Left lobe of liver (tissue), 2 donors: ENCODE measurements at regions not wholly inside any gene's neighbourhood (a gene's known extent, or its start where the extent isn't known, plus 50 kb on each side); places are given as distances from the start of the nearest gene placed in this dataset.
"Not testable (repeated sequence)": the region's sequence is repeated elsewhere in the genome, so short reads cannot be mapped to it uniquely, and the experiment has no call there.

ENCODE experiments used
- ATAC-seq: fragments of 200-7000 bp; cut with Tn5 transposase; one replicate; pipeline ENCODE4 v1.9.1; 2020; ENCODE audit warnings: mild to moderate bottlenecking, moderate library complexity
- DNase-seq: peaks from one replicate; pipeline ENCODE4 v3.0.0-alpha.2; 2020; ENCODE audit warnings: low spot score
- donor health status: DM: no; HTN: no; CAD: no; lungs with moderate emphysema.
- donor health status: DM: no; HTN: yes; CAD: no.

GRCh38 chr4:101670897-101671296, 119.6 kb upstream of the BANK1 start:
- ATAC-seq (no peak), DNase-seq (no peak)

GRCh38 chr4:101670370-101670769, 120.2 kb upstream of the BANK1 start:
- DNase-seq (no peak), ATAC-seq (no peak)

GRCh38 chr4:101669832-101670188, 120.7 kb upstream of the BANK1 start:
- no peak for ATAC-seq
- DNase-seq: no peak

- no peak for ATAC-seq
- no peak for DNase-seq
Observed at GRCh38 chr4:101669138-101669831, 121.2 kb upstream of the BANK1 start.

GRCh38 chr4:101667348-101667747, 123.2 kb upstream of the BANK1 start:
- ATAC-seq: no peak
- DNase-seq: no peak

GRCh38 chr4:101660607-101661006, 129.9 kb upstream of the BANK1 start:
- no peak for DNase-seq
- ATAC-seq: no peak

GRCh38 chr4:101655857-101656256, 134.7 kb upstream of the BANK1 start:
- no peak for ATAC-seq

GRCh38 chr4:101655005-101655404, 135.5 kb upstream of the BANK1 start:
- ATAC-seq (no peak), DNase-seq (no peak)

More at GRCh38 chr4:101655857-101656256, 134.7 kb upstream of the BANK1 start:
- DNase-seq: no peak

- ATAC-seq: no peak
- no peak for DNase-seq
Observed at GRCh38 chr4:101651778-101652177, 138.8 kb upstream of the BANK1 start.

- ATAC-seq (no peak), DNase-seq (no peak)
Observed at GRCh38 chr4:101649790-101650515, 140.6 kb upstream of the BANK1 start.

- ATAC-seq (no peak), DNase-seq (no peak)
Observed at GRCh38 chr4:101647710-101648034, 142.9 kb upstream of the BANK1 start.

- DNase-seq: no peak
- ATAC-seq: no peak
Observed at GRCh38 chr4:101644516-101644915, 146.0 kb upstream of the BANK1 start.

- ATAC-seq: no peak
- DNase-seq: no peak
Observed at GRCh38 chr4:101643186-101643837, 147.2 kb upstream of the BANK1 start.

GRCh38 chr4:101632766-101633165, 157.8 kb upstream of the BANK1 start:
- not testable (repeated sequence) for DNase-seq, ATAC-seq

- no peak for ATAC-seq
- DNase-seq: no peak
Observed at GRCh38 chr4:101630319-101630986, 160.1 kb upstream of the BANK1 start.

GRCh38 chr4:101621120-101621519, 169.4 kb upstream of the BANK1 start:
- no peak for ATAC-seq

GRCh38 chr4:101615652-101616051, 174.9 kb upstream of the BANK1 start:
- no peak for DNase-seq
- no peak for ATAC-seq

More at GRCh38 chr4:101621120-101621519, 169.4 kb upstream of the BANK1 start:
- no peak for DNase-seq

GRCh38 chr4:101606989-101607388, 183.5 kb upstream of the BANK1 start:
- not testable (repeated sequence) for DNase-seq, ATAC-seq

- ATAC-seq (no peak), DNase-seq (no peak)
Observed at GRCh38 chr4:101604976-101605375, 185.6 kb upstream of the BANK1 start.

- ATAC-seq: no peak
- DNase-seq: no peak
Observed at GRCh38 chr4:101600287-101600686, 190.2 kb upstream of the BANK1 start.

GRCh38 chr4:101599620-101600019, 190.9 kb upstream of the BANK1 start:
- ATAC-seq: no peak
- no peak for DNase-seq
